SK-N-SH treated with all-trans-retinoic acid at 6 μM for 48 hours (cell line): ENCODE measurements at regions not wholly inside any gene's neighbourhood (a gene's known extent, or its start where the extent isn't known, plus 50 kb on each side); places are given as distances from the start of the nearest gene placed in this dataset.

Experiments
- ISL1 ChIP-seq: fragments of 250-450 bp; sonication (Bioruptor Pico); IDR thresholded peaks from 2 replicates; pipeline ENCODE4 v2.1.2; 2022; ENCODE audit warnings: mild to moderate bottlenecking, moderate library complexity
- RARB ChIP-seq: fragments of 250-450 bp; sonication (Bioruptor Pico); IDR thresholded peaks from 2 replicates; pipeline ENCODE4 v1.8.0; 2021; ENCODE audit warnings: mild to moderate bottlenecking, moderate library complexity

GRCh38 chr2:37554687-37555086 is 116.8 kb downstream of the CDC42EP3 start:
- no peak for TF ChIP-seq ISL1 (CRISPR knock-in tag)
- no peak for TF ChIP-seq RARB (CRISPR knock-in tag)
